ENCODE measurements at regions not wholly inside any gene's neighbourhood (a gene's known extent, or its start where the extent isn't known, plus 50 kb on each side); places are given as distances from the start of the nearest gene placed in this dataset.

DNA sequence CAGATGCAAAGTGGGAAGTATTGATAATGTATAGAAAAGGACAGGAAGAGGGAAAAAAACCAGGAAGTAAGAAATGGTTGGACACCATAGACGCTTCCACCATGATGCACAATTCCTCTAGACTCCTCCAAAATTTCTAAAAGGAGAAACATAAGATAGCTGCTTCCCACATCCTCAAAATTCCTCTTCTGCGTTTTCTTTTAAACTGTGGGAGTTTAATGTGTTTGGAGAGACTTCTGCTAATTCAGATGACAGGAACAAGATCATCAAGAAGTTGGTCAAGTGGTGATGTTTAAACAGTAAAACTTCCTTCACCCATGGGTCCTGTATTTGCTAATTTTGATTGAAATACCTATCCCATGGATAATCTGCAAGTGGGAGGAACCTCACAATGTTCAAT is 130.2 kb downstream of the IRS2 start:
- Histone ChIP-seq H3K27ac (ENCODE audit: low read depth in 1 of 2, low read length in 2 of 2) (no peak overlapping the region), H3K4me3 (ENCODE audit: low read length) (no peak overlapping the region), H3K9me3 (ENCODE audit: control insufficient read depth in 1 of 2, insufficient read depth in 1 of 2, low read length in 2 of 2) (no peaks in the 10 kb centered on the region), H3K36me3 (ENCODE audit: insufficient read depth, low read length) (no peaks in the 10 kb centered on the region), H3K27me3 (ENCODE audit: control insufficient read depth in 1 of 2, insufficient read depth in 2 of 2, low read length in 2 of 2) (no peaks in the 10 kb centered on the region), H3K4me1 (ENCODE audit: insufficient read depth, low read length) (no peaks in the 10 kb centered on the region)
- ChIA-PET CTCF (no interaction called here), POLR2A (no interaction called here)
- peaks cover 7% of the 10 kb centered on the region for H3K4me1 Mint-ChIP-seq (ENCODE audit: low read depth)
- H3K9me3 Mint-ChIP-seq: no peaks in the 10 kb centered on the region
- no peak overlapping the region for H3K4me3 Mint-ChIP-seq
- H3K27ac Mint-ChIP-seq: no peak overlapping the region
- DNase-seq: no peak
- intact Hi-C loops (cut with DNase I, micrococcal nuclease): no loop called here
- ATAC-seq (ENCODE audit: poor library complexity): no peak
- no peak for TF ChIP-seq CTCF (IDR thresholded peaks at IDR 0.05)
- peaks cover 19% of the 10 kb centered on the region for H3K27me3 Mint-ChIP-seq
- H3K36me3 Mint-ChIP-seq (ENCODE audit: low read depth): no peaks in the 10 kb centered on the region

DNA sequence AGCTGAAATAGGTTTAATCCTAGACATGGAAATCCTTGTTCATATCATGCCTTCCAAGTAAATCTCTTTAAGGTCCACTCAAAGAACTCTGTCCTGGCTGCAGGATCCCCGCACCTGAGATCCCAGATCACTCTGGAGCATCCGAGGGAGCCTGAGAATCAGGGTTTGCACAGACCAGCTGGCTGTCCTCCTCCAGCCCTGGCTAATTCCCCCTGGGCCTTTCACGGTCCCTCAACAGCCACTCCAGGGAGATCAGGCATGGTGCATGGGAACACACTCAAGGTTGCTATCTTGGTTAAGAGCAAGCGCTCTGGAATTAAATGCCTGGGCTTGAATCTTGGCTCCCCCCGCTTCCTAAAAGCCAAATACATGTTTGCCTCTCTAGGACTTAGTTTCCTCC is 130.8 kb downstream of the IRS2 start:
- intact Hi-C loops (cut with DNase I, micrococcal nuclease): no loop called here
- Mint-ChIP-seq H3K4me3 (no peak overlapping the region), H3K36me3 (ENCODE audit: low read depth) (no peaks in the 10 kb centered on the region), H3K27me3 (peaks cover 19% of the 10 kb centered on the region), H3K27ac (no peak overlapping the region), H3K9me3 (no peaks in the 10 kb centered on the region), H3K4me1 (ENCODE audit: low read depth) (peaks cover 7% of the 10 kb centered on the region)
- POLR2A ChIA-PET: no interaction called here
- Histone ChIP-seq H3K4me1 (ENCODE audit: insufficient read depth, low read length) (no peaks in the 10 kb centered on the region), H3K9me3 (ENCODE audit: control insufficient read depth in 1 of 2, insufficient read depth in 1 of 2, low read length in 2 of 2) (no peaks in the 10 kb centered on the region), H3K27me3 (ENCODE audit: control insufficient read depth in 1 of 2, insufficient read depth in 2 of 2, low read length in 2 of 2) (no peaks in the 10 kb centered on the region), H3K27ac (ENCODE audit: low read depth in 1 of 2, low read length in 2 of 2) (no peak overlapping the region), H3K4me3 (ENCODE audit: low read length) (no peak overlapping the region), H3K36me3 (ENCODE audit: insufficient read depth, low read length) (no peaks in the 10 kb centered on the region)
- CTCF ChIA-PET: no interaction called here
- ATAC-seq (ENCODE audit: poor library complexity) (no peak), DNase-seq (no peak)
- no peak for TF ChIP-seq CTCF (IDR thresholded peaks at IDR 0.05)

DNA sequence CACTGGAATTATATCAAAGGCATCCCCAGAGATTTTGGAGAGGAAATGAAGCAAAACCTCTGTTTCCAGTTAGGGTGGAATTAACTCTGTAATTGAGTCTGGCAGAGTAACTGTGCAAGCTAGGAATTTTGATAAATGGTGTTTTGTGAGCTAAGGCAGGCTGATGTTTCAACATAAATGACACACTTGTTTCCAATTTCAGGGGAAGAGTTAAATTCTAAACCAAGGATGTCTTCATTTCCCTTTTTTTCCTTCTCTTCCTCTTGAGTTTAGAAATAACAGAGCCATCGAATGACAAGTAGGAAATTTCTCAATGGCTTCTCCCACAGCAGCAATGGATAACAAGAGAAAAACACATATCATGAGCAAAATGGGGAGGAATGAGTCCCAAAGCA is 131.2 kb downstream of the IRS2 start:
- Mint-ChIP-seq H3K36me3 (ENCODE audit: low read depth) (no peaks in the 10 kb centered on the region), H3K9me3 (no peaks in the 10 kb centered on the region), H3K27me3 (peaks cover 19% of the 10 kb centered on the region), H3K27ac (no peak overlapping the region), H3K4me1 (ENCODE audit: low read depth) (peaks cover 7% of the 10 kb centered on the region), H3K4me3 (no peak overlapping the region)
- ChIA-PET POLR2A (no interaction called here), CTCF (no interaction called here)
- H3K9me3 ChIP-seq (ENCODE audit: control insufficient read depth in 1 of 2, insufficient read depth in 1 of 2, low read length in 2 of 2): no peaks in the 10 kb centered on the region
- TF ChIP-seq CTCF (IDR thresholded peaks at IDR 0.05): no peak
- H3K4me3 ChIP-seq (ENCODE audit: low read length): no peak overlapping the region
- intact Hi-C loops (cut with DNase I, micrococcal nuclease): no loop called here
- H3K27me3 ChIP-seq (ENCODE audit: control insufficient read depth in 1 of 2, insufficient read depth in 2 of 2, low read length in 2 of 2): no peaks in the 10 kb centered on the region
- H3K4me1 ChIP-seq (ENCODE audit: insufficient read depth, low read length): no peaks in the 10 kb centered on the region
- DNase-seq: peak in 2 of 14 experiments; percentile 14 to 19
- no peak overlapping the region for H3K27ac ChIP-seq (ENCODE audit: low read depth in 1 of 2, low read length in 2 of 2)
- H3K36me3 ChIP-seq (ENCODE audit: insufficient read depth, low read length): no peaks in the 10 kb centered on the region
- no peak for ATAC-seq (ENCODE audit: poor library complexity)

All from CD4-positive, alpha-beta T cell (primary cell).